GM18511 (cell line): ENCODE measurements at regions not wholly inside any gene's neighbourhood (a gene's known extent, or its start where the extent isn't known, plus 50 kb on each side); places are given as distances from the start of the nearest gene placed in this dataset.

ENCODE experiments used
- ATAC-seq: cut with Tn5 transposase; IDR thresholded peaks from one replicate; pipeline ENCODE4 v1.9.1; 2021; ENCODE audit warnings: mild to moderate bottlenecking, moderate library complexity; ENCODE audit not compliant: unreplicated experiment

- ATAC-seq, result no peak
Measured at GRCh38 chr2:126446106-126446695, 209.8 kb upstream of the GYPC start.

GRCh38 chr2:126448611-126449010 lies 207.3 kb upstream of the GYPC start:
- no peak for ATAC-seq

GRCh38 chr2:126449677-126450076 lies 206.3 kb upstream of the GYPC start:
- ATAC-seq, result peak; percentile 91

DNA sequence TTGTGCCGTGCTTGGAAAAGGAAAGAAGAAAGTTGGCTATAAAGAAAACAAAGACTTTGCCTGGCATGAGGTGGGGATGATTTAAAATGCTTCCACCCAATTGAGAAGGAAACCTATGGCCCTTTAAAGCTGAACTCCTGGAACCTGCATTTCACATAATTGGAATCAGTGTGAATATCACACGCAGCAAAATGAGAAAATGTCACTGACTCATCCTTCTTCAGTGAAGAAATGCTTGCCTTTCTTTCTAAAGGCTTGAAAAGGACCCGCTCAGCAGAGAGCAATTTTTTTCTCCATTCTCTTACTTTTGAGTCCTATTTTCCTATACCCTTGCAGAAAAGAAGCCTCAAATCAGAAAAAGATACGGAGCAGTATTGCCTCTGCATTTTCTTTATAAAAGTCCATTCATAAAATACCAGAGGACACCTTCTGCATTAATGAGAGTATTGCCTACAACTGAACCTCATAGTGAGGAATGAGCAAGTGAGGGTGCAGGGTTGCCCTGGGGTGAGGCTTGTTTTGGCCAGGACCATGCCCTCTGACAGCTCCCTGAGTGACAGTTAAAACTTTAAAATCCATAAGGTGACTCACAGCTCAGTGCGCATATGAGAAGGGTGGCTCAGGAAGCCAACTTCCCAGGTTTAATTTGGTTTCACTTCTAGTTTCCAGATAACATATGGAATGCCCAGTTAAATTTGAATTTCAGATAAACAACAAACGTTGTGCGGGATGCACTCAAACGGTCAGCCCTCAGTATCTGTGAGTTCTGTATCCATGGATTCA lies 191.9 kb upstream of the GYPC start:
- ATAC-seq, result no peak

DNA sequence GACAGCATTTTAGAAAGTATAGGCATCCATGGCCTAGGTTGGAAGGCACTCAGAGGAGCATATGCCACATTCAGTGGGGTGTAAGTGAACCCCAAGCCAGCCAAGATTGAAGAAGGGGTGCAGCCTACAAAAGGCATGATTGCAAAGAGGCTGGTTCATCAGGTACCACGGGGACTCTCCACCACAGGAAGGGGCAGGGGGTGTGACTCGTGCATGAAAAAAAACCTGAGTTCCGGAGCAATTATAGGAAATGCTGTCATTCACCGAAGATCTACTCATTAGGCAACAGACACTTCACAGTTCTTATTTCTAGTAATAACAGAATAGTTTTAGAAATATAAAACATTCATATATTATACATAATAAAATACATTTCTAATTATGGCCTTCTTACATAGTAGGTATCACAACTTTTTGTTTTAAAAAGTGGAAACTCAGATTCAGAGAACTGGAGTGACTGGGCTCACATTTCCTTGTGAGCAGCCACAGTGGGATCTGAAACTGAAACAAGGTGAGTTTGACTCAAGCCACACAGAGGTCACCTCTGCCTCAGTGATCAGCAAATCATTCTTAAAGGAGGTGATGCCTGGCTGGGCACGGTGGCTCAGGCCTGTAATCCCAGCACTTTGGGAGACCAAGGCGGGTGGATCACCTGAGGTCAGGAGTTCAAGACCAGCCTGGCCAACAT lies 188.4 kb upstream of the GYPC start:
- ATAC-seq, result peak; percentile 95

GRCh38 chr2:126475031-126475430 lies 180.9 kb upstream of the GYPC start:
- no peak for ATAC-seq

DNA sequence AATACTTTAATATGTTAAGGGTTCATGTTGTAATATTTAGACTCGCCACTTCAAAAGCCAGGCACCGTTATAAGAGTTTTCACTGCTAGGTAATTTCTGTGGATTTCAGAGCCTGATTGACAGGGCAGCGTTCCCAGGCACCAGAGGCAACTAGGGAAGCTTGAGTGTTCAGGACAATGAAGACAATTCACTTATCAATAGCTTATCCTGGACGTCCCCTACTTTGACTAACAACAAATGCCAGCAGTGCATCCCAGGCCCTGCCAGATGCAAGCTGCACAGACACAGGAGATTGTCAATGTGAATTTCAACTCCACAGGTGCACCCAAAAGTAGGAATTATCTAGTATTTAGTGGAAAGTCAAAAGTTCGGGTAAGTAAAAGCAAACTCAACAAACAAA lies 179.3 kb upstream of the GYPC start:
- ATAC-seq, result no peak

DNA sequence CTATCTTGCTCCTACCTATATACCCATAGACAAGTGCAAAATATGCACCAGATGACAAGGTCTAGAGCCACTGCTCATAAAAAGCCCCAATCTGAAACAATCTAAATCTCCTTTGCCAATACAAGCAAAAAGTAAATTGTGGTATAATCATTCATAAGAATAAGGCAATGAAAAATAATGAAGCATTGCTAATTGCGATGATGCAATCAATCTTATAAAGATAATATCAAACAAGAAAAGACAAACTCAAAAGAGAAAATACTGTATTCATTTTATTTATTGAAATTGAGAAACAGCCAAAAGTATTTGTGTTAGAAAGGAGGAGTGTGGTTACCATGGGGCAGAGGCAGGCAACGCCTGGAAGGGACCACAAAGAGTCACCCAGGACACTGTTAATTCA lies 175.9 kb upstream of the GYPC start:
- no peak for ATAC-seq

- ATAC-seq, result no peak
Measured at GRCh38 chr2:126482582-126483464, 173.1 kb upstream of the GYPC start.

GRCh38 chr2:126494593-126494992 lies 161.4 kb upstream of the GYPC start:
- ATAC-seq, result no peak

- no peak for ATAC-seq
Measured at GRCh38 chr2:126495189-126495588, 160.8 kb upstream of the GYPC start.

DNA sequence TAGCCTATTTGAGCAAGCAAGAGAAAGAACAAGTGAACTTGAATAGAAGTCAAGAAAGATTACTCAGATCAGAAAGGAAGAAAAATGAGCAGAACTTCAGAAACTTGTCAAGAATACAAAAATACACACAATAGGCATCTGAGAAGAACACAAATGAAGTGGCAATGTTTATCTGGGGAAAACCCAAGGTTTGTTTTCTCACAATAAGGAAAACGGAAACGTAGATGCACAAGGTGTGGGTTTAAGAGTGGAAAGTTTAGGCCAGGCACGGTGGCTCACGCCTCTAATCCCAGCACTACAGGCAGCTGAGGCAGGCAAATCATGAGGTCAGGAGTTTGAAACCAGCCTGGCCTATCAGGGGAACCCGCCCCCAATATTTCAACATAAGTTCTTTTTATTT lies 159.5 kb upstream of the GYPC start:
- peak; percentile 83 for ATAC-seq

GRCh38 chr2:126503476-126503875 lies 152.5 kb upstream of the GYPC start:
- ATAC-seq, result no peak

GRCh38 chr2:126504949-126505348 lies 151.0 kb upstream of the GYPC start:
- ATAC-seq, result no peak

DNA sequence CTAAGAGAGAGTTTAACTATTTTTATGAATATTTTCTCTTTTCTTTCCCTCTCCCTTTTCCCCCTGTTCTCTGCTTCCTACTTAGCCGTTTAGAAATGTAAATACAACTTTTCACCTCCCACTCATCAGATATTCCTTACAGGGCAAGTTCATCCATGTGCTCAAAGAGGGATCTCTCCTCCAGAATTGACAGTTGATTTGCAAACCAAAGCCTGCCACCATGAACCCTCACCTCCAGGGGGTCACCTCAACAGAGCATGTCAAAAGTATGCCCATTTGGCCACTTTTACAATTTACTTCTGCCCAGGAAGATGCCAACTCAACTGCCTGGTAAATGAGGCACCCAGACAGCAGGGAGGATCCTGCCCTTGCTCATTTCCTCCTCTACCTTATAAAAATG lies 149.2 kb upstream of the GYPC start:
- no peak for ATAC-seq

DNA sequence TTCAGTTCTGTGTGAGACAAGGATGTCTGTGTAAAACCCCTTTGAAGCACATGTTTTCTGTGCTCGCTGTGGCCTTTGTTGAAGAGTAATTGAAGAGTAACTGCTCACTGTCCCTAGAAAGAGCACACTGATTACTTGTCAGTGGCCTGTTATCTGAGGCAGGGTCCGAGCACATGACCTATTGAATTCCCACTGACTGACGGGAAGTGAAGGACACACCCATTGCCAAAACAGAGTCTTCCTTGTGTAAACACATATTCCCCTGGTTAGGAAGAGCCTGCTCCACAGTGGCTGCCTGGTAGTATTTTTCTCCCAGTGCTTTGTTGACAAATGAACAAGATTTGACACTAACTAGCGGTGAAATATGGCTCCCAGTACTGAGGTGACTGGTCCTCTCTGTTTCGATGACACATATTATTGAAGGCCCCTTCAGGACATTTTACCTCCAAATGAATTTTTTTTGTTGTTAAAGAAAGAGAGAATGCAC lies 148.5 kb upstream of the GYPC start:
- ATAC-seq, result no peak

GRCh38 chr2:126510356-126510755 lies 145.6 kb upstream of the GYPC start:
- no peak for ATAC-seq

- ATAC-seq, result no peak
Measured at GRCh38 chr2:126510960-126511359, 145.0 kb upstream of the GYPC start.

GRCh38 chr2:126512026-126512425 lies 143.9 kb upstream of the GYPC start:
- ATAC-seq, result no peak

- ATAC-seq, result no peak
Measured at GRCh38 chr2:126513033-126513432, 142.9 kb upstream of the GYPC start.

DNA sequence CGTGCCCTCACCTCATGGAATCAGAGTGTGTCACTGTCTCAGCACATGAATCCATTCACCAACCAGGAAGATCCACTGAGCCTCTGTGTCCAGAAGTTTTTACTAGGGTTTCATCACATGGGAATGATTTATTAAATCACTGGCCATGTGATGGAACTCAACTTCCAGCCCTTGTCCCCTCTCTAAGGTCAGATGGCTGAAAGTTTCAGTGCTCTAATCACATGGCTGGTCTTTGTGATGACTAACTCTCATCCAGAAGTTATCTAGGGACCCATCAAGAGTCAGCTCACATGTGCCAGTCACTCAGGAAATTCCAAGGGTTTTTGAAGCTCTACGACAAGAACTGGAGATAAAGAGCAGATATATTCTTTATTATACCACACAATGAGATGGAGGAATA lies 140.5 kb upstream of the GYPC start:
- ATAC-seq, result no peak
